GM12801 (cell line): ENCODE measurements at regions not wholly inside any gene's neighbourhood (a gene's known extent, or its start where the extent isn't known, plus 50 kb on each side); places are given as distances from the start of the nearest gene placed in this dataset.

Source experiments
- CTCF ChIP-seq: IDR thresholded peaks from one replicate; pipeline ENCODE4 v1.5.1; 2011; ENCODE audit warnings: control low read depth; ENCODE audit not compliant: insufficient read length; ENCODE audit errors: extremely low read depth

- no peak for TF ChIP-seq CTCF
Measured at GRCh38 chr14:105601360-105602242, 75.2 kb downstream of the TMEM121 start.

- TF ChIP-seq CTCF: no peak
Measured at GRCh38 chr14:105602243-105602750, 75.9 kb downstream of the TMEM121 start.

GRCh38 chr14:105602799-105603793 lies 76.7 kb downstream of the TMEM121 start:
- TF ChIP-seq CTCF: no peak

- no peak for TF ChIP-seq CTCF
Measured at GRCh38 chr14:105605464-105606304, 79.3 kb downstream of the TMEM121 start.

GRCh38 chr14:105616802-105617192 lies 90.4 kb downstream of the TMEM121 start:
- TF ChIP-seq CTCF: no peak

- no peak for TF ChIP-seq CTCF
Measured at GRCh38 chr14:105617201-105617777, 90.9 kb downstream of the TMEM121 start.
